Psoas muscle (tissue), 7 donors: ENCODE measurements at regions not wholly inside any gene's neighbourhood (a gene's known extent, or its start where the extent isn't known, plus 50 kb on each side); places are given as distances from the start of the nearest gene placed in this dataset.

Source experiments
- ATAC-seq, 4 donors: fragments of 200-7000 bp; cut with Tn5 transposase; one replicate each; pipeline ENCODE4 v1.9.1; 2020; ENCODE audit warnings: moderate library complexity in 3 of 4, mild to moderate bottlenecking in 2 of 4
- DNase-seq, 2 donors: peaks; one replicate each; pipeline ENCODE4 v3.0.0-alpha.2; 2020
- H3K27ac ChIP-seq: fragments of 200-600 bp; one replicate; pipeline ENCODE4 v1.8.0; 2022
- H3K27me3 ChIP-seq, 3 donors: fragments of 200-600 bp in 1 of 3; one replicate each; pipeline versions ENCODE4 v1.6.1 to v1.8.0; 2013 to 2022; ENCODE audit warnings: low read length in 2 of 3, mild to moderate bottlenecking in 2 of 3, moderate library complexity in 1 of 3; ENCODE audit not compliant: insufficient read depth in 3 of 3
- H3K36me3 ChIP-seq, 2 donors: fragments of 200-600 bp in 1 of 2; one replicate each; pipeline versions ENCODE4 v1.6.1 to v1.8.0; 2013 to 2022; ENCODE audit warnings: low read depth in 1 of 2, mild to moderate bottlenecking in 1 of 2, moderate library complexity in 1 of 2; ENCODE audit not compliant: insufficient read depth in 1 of 2
- H3K4me1 ChIP-seq: fragments of 200-600 bp; one replicate; pipeline ENCODE4 v1.8.0; 2022
- H3K4me3 ChIP-seq: fragments of 200-600 bp; one replicate; pipeline ENCODE4 v1.8.0; 2022; ENCODE audit warnings: mild to moderate bottlenecking
- H3K9me3 ChIP-seq: fragments of 200-600 bp; one replicate; pipeline ENCODE4 v1.8.0; 2022
- WGBS, 3 donors: extraction: QIAGEN DNeasy Blood & Tissue Kit; methylation state at CpG; one replicate each; pipeline versions ENCODE4 v1.1.6 to v1.1.7; 2013; 5-methylcytosine and 5-hydroxymethylcytosine counted together
- intact Hi-C, 2 donors: fragments of 100-400 bp; cut with DNase I; formaldehyde crosslinking; loops; one replicate each; pipeline versions ENCODE4 v1.11.0 to v1.14.2; 2022
- TF ChIP-seq, protein P1 (sequence below): fragments of 200-600 bp; IDR thresholded peaks from one replicate; pipeline ENCODE4 v1.8.0; 2022; ENCODE audit warnings: antibody characterized with exemption
- donor health status: healthy with polysubstance abuse.
- donor health status: DM: no; HTN: no; CAD: no; lungs with moderate emphysema.
- donor health status: Bipolar disorder and iron deficiency.
- donor health status: healthy.
- donor health status: DM: yes; HTN: yes; CAD: no.
- donor health status: DM: no; HTN: no; CAD: no.
- donor health status: DM: yes; HTN: yes; CAD: no.

DNA sequence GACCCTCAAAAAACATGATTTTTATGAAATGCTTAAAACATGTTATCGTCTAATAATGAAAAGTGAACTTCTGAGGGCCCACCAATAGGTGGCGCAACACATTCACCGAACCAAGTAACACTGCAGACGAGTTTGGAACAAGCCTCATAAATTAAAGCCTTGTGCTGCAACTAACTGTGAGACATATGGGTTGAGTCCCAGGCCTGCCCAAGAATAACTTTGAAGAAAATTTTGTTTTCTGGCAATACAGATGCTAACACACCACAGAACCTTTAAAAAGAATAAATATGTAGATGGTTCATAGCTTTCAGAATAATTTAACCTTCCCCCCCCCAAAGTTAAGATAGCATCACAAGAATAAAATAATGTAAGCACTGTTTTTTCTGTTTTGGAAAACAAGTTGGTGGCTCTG, 285.9 kb downstream of the RNF144A start:
- DNase-seq (peak in 1 of 2 donors; percentile 23), ATAC-seq (peak in 2 of 4 donors; percentile 43 to 53)
- H3K4me1 ChIP-seq = no peaks in the 10 kb centered on the region
- H3K36me3 ChIP-seq = no peaks in the 10 kb centered on the region
- 2 to 3% (median 3%) methylated on average over 4 of the region's 4 CpGs for WGBS, 3 donors
- H3K27ac ChIP-seq = no peak overlapping the region
- H3K9me3 ChIP-seq = no peaks in the 10 kb centered on the region
- H3K4me3 ChIP-seq = no peak overlapping the region
- intact Hi-C loops = loop anchor here in 1 of 2 donors (10.0 kb wide), 1 partner anchor 1482 kb away; the partner anchor contains the start of gene ID2
- H3K27me3 ChIP-seq = no peaks in the 10 kb centered on the region
- TF ChIP-seq, protein P1, sequence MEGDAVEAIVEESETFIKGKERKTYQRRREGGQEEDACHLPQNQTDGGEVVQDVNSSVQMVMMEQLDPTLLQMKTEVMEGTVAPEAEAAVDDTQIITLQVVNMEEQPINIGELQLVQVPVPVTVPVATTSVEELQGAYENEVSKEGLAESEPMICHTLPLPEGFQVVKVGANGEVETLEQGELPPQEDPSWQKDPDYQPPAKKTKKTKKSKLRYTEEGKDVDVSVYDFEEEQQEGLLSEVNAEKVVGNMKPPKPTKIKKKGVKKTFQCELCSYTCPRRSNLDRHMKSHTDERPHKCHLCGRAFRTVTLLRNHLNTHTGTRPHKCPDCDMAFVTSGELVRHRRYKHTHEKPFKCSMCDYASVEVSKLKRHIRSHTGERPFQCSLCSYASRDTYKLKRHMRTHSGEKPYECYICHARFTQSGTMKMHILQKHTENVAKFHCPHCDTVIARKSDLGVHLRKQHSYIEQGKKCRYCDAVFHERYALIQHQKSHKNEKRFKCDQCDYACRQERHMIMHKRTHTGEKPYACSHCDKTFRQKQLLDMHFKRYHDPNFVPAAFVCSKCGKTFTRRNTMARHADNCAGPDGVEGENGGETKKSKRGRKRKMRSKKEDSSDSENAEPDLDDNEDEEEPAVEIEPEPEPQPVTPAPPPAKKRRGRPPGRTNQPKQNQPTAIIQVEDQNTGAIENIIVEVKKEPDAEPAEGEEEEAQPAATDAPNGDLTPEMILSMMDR = peak; percentile 85

DNA sequence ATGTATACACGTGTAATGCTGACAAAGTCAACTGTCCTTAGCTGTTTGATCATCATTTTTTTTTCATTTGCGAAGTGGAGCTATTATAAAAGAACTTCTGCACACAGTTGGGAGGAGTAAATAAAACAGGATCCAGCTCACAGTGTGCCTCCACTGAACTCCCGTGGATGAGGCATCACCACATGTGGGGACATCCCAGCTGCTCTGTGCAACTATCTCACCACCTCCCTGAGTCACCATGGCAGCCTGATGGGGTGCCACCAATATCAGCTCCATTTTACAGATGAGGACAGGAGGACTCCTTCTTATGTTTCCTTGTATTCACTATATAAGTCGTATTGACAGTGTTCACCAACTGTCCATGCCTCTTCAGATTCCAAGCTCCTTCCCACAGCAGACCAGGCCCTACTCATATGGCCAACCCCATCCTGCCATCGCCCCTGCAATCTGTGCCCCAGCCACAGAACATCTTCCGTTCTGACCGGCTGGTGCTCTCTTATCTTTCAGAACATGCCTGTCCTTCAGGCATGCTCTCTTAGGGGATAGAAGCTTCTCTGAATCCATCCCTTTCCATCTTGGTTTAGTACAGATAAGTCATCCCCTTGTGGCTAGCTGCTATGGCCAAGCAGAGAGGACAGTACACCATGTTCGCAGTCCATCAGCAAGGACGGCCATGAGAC, 288.1 kb downstream of the RNF144A start:
- Histone ChIP-seq H3K27ac (no peak overlapping the region), H3K4me1 (no peaks in the 10 kb centered on the region), H3K4me3 (no peak overlapping the region), H3K27me3 (no peaks in the 10 kb centered on the region), H3K36me3 (no peaks in the 10 kb centered on the region), H3K9me3 (no peaks in the 10 kb centered on the region)
- WGBS, 3 donors = 82 to 90% (median 83%) methylated on average over 9 of the region's 9 CpGs
- intact Hi-C loops = loop anchor here in 1 of 2 donors (10.0 kb wide), 1 partner anchor 1480 kb away; the partner anchor contains the start of gene ID2
- ATAC-seq (no peak), DNase-seq (no peak)
- TF ChIP-seq, protein P1 = no peak

DNA sequence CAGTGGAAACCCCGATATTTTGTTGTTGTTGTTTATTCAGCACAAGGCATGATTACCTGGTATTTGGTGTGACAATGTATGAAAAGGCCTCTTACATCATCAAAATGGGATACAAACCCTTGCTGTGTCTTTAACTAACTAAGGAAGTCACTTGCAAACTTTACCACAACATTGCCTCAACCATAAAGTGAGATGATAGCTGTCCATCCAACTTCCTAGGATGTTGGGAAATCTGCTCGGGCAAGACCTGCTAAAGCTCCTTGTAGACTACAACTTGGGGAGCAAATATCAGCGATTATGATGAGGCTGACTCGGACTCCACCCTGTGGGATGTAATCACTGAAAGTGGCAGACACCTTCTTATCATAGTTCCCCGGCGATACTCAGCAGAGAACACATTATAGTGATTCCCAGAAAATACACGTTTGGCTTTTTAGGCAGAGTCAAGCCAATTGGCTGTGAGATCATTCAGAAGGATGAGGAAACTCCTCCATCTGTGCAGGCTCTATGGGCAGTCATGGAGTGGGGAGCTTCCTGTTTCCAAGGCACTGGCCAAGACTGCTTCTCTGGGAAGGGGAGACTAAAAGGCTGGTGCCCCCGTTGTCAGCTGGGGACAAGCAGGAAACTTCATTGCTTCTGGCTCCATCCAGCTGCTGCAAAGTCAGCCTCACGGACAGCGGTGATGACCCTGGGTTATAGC, 289.0 kb downstream of the RNF144A start:
- Histone ChIP-seq H3K36me3 (no peaks in the 10 kb centered on the region), H3K27ac (no peak overlapping the region), H3K27me3 (no peaks in the 10 kb centered on the region), H3K9me3 (no peaks in the 10 kb centered on the region), H3K4me1 (no peaks in the 10 kb centered on the region), H3K4me3 (no peak overlapping the region)
- intact Hi-C loops = loop anchor here in 1 of 2 donors (10.0 kb wide), 1 partner anchor 1479 kb away; the partner anchor contains the start of gene ID2
- DNase-seq (no peak), ATAC-seq (no peak)
- 85 to 87% (median 86%) methylated on average over 10 of the region's 10 CpGs for WGBS, 3 donors
- TF ChIP-seq, protein P1 = no peak

DNA sequence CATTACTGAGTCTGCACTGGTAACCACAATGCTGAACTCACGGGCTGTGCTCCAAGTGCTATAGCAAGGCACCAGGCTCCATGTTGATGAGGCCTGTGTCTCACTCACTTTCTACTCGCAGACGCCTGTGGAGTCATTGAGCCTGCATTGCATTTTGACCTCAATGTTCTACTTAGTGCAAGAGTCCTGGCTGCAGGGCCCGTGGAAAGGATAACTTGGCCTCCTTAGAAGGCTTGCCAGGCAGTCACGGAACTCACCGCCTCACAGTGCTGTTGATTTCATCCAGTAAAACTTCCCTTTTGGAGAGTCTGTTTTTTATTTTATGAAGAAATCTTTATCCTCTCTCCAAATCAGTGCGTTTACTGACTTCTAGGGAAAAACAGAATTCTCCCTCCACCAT, 290.4 kb downstream of the RNF144A start:
- Histone ChIP-seq H3K4me1 (no peaks in the 10 kb centered on the region), H3K4me3 (no peak overlapping the region), H3K9me3 (no peaks in the 10 kb centered on the region), H3K27ac (no peak overlapping the region), H3K27me3 (no peaks in the 10 kb centered on the region), H3K36me3 (no peaks in the 10 kb centered on the region)
- ATAC-seq (no peak), DNase-seq (no peak)
- 85 to 88% (median 86%) methylated on average over 7 of the region's 7 CpGs for WGBS, 3 donors
- TF ChIP-seq, protein P1 = no peak
- intact Hi-C loops = loop anchor here in 1 of 2 donors (10.0 kb wide), 1 partner anchor 1477 kb away; the partner anchor contains the start of gene ID2
